ENCODE measurements at regions not wholly inside any gene's neighbourhood (a gene's known extent, or its start where the extent isn't known, plus 50 kb on each side); places are given as distances from the start of the nearest gene placed in this dataset.

GRCh38 chr4:173821876-173822275 is 291.8 kb upstream of the HAND2 start:
- H3K9me3 ChIP-seq = no peaks in the 10 kb centered on the region
- DNase-seq (ENCODE audit: low spot score in 2 of 2) = no peak

DNA sequence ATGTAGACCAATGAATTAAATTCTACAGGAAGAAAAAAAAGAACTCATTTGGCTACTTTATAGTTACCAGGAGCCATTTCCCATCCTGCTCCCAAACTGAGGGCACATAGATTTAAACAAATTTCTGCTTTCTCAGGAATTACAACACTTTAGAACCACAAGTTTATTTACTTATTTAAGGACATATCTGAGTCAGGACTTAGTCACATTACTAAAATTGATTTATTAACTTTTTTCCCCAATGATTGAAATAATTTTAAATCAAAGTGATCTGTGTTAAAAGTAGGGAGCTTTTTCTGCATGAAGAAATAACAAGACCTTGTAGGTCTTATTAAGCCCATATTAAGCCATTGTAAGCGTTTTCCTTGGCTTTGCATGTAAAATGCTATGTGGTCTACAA is 291.0 kb upstream of the HAND2 start:
- H3K36me3 ChIP-seq = no peaks in the 10 kb centered on the region

More at GRCh38 chr4:173821876-173822275, 291.8 kb upstream of the HAND2 start:
- Histone ChIP-seq H3K27me3 (no peaks in the 10 kb centered on the region), H3K4me1 (no peaks in the 10 kb centered on the region), H3K4me3 (no peak overlapping the region), H3K27ac (no peak overlapping the region), H3K36me3 (no peaks in the 10 kb centered on the region)
- intact Hi-C loops (cut with DNase I) = no loop called here
- TF ChIP-seq CTCF (IDR thresholded peaks at IDR 0.05) = no peak

DNA sequence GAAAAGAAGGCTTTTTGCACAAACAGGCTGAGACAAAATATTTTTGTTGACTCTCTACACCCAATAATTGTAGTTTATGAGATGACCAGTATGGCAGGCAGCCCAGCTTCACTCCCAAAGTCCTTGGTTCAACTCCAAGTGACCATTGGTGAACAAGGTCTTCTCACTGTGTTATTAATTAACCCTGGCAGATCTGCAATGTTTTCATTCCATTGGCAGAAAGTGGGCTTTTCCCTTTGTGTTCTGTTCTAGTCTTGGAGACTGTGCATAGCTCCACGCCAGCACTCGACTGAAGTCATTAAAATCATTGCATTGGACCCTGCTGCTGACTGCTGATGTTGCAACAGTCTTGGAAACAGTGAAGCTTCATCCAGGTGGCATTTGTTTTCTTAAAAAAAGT is 277.3 kb upstream of the HAND2 start:
- H3K9me3 ChIP-seq = no peaks in the 10 kb centered on the region
- no peak for DNase-seq (ENCODE audit: low spot score in 2 of 2)
- no peak for TF ChIP-seq CTCF (IDR thresholded peaks at IDR 0.05)
- H3K27ac ChIP-seq = no peak overlapping the region
- intact Hi-C loops (cut with DNase I) = no loop called here
- no peaks in the 10 kb centered on the region for H3K4me1 ChIP-seq
- no peaks in the 10 kb centered on the region for H3K27me3 ChIP-seq
- H3K4me3 ChIP-seq = no peak overlapping the region
- no peaks in the 10 kb centered on the region for H3K36me3 ChIP-seq

More for the DNA sequence above, 291.0 kb upstream of the HAND2 start:
- H3K27ac ChIP-seq = no peak overlapping the region
- H3K4me3 ChIP-seq = no peak overlapping the region
- H3K4me1 ChIP-seq = no peaks in the 10 kb centered on the region
- DNase-seq (ENCODE audit: low spot score in 2 of 2) = no peak
- TF ChIP-seq CTCF (IDR thresholded peaks at IDR 0.05) = no peak
- H3K9me3 ChIP-seq = no peaks in the 10 kb centered on the region
- intact Hi-C loops (cut with DNase I) = no loop called here
- no peaks in the 10 kb centered on the region for H3K27me3 ChIP-seq

- no peaks in the 10 kb centered on the region for H3K4me1 ChIP-seq
- no peaks in the 10 kb centered on the region for H3K36me3 ChIP-seq
- DNase-seq (ENCODE audit: low spot score in 2 of 2) = no peak
- no peaks in the 10 kb centered on the region for H3K27me3 ChIP-seq
- no peak overlapping the region for H3K4me3 ChIP-seq
- intact Hi-C loops (cut with DNase I) = no loop called here
- no peaks in the 10 kb centered on the region for H3K9me3 ChIP-seq
- TF ChIP-seq CTCF (IDR thresholded peaks at IDR 0.05) = no peak
- no peak overlapping the region for H3K27ac ChIP-seq
These were observed 275.9 kb upstream of the HAND2 start for GRCh38 chr4:173805884-173806283.

DNA sequence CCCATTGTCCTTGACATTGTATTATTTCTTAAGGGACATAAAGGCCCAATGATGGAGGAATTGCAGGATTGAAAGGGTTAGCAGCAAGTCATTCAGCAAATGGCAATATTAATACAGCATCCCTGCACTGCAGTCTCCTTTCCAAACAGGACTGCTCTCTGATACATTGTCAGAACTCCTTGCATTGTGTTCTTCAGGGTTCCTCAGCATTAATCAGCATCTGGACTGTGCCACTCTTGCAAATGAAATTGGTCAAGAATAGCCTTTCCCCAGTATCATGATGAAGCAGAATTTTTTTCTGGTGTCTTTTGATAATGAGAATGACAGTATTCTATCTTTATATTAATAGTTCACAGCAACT is 272.6 kb upstream of the HAND2 start:
- Histone ChIP-seq H3K27me3 (no peaks in the 10 kb centered on the region), H3K4me1 (no peaks in the 10 kb centered on the region), H3K27ac (no peak overlapping the region), H3K4me3 (no peak overlapping the region), H3K36me3 (no peaks in the 10 kb centered on the region), H3K9me3 (no peaks in the 10 kb centered on the region)
- DNase-seq (ENCODE audit: low spot score in 2 of 2) = no peak
- TF ChIP-seq CTCF (IDR thresholded peaks at IDR 0.05) = no peak
- intact Hi-C loops (cut with DNase I) = no loop called here
